NCI-H146 (cell line): ENCODE measurements at regions not wholly inside any gene's neighbourhood (a gene's known extent, or its start where the extent isn't known, plus 50 kb on each side); places are given as distances from the start of the nearest gene placed in this dataset.

ENCODE experiments used
- DNase-seq: peaks from one replicate; lab custom pipeline; 2025; lab: John Stamatoyannopoulos, UW

- DNase-seq: no peak
Measured at GRCh38 chr16:85258166-85258565, 145.9 kb upstream of the CIBAR2 start.

- no peak for DNase-seq
Measured at GRCh38 chr16:85258629-85259028, 146.4 kb upstream of the CIBAR2 start.

- no peak for DNase-seq
Measured at GRCh38 chr16:85259115-85259831, 147.0 kb upstream of the CIBAR2 start.

- DNase-seq: no peak
Measured at GRCh38 chr16:85259832-85260167, 147.5 kb upstream of the CIBAR2 start.

- no peak for DNase-seq
Measured at GRCh38 chr16:85261204-85261603, 148.9 kb upstream of the CIBAR2 start.

- no peak for DNase-seq
Measured at GRCh38 chr16:85261657-85262557, 149.6 kb upstream of the CIBAR2 start.

GRCh38 chr16:85262558-85263238, 150.4 kb upstream of the CIBAR2 start:
- DNase-seq: no peak

DNA sequence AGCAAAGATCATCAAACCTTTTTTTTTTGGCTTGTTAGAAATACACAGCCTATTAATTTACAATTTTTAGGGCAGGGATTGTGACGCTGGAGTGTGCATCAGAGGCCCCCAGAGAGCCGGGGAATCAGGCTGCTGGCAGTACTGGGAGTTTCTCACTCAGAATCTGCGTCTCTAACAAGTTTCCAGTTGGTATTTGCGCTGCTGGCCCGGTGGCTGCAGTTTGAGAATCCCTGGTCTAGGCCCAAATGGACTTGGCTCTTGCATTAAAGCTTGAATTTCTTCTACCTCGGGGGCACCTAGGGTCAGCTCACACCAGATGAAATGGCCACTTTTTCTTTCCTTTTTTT, 150.9 kb upstream of the CIBAR2 start:
- DNase-seq: no peak

DNA sequence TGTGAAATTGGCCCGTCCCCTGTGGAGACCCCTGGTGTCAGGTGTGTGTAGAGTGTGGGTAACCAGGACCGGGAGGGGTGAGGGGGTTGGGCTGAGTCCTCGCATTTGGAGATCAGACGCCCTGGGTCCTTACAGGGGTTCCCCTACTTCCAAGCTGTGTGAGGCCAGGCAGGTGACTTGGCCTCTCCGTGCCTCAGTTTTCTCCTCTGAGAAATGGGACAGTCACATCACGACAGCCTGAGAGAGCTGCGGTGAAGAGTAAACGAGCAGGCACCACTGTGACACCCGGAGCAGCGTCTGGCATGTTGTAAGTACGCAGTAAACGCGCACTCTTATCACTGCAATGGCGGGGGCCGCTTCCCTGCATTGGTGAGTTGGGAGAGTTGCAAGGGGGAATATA, 152.5 kb upstream of the CIBAR2 start:
- no peak for DNase-seq

DNA sequence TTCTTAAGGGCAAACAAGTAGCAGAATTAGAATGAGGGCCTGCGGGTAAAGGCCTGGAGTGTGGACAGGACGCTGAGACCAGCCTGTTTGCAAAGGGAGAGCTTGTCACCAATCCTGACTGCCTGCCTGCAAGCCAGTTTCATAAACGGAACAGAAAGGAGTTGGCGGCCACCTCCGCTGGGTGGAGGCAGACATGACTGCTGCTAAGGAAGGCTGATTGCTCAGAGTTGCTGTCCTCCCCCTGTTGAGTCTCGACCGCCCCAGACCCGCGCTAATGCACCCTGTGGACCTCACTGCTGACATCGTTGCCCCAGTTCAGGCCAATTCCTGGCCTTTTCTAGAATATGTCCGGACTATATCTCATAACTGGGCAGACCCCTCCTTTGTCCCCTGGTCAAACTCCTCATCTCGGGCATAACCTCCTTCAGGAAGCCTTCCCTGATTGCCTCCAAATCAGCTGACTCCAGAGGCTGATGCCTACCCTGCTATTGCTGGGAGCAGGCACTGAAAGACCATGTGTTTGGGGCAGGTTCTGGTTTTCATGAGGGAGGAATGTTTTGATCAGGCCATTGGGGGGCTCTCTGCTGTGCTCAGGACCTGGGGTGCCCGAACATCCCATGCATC, 153.0 kb upstream of the CIBAR2 start:
- no peak for DNase-seq

- DNase-seq: no peak
Measured at GRCh38 chr16:85265810-85266209, 153.5 kb upstream of the CIBAR2 start.

DNA sequence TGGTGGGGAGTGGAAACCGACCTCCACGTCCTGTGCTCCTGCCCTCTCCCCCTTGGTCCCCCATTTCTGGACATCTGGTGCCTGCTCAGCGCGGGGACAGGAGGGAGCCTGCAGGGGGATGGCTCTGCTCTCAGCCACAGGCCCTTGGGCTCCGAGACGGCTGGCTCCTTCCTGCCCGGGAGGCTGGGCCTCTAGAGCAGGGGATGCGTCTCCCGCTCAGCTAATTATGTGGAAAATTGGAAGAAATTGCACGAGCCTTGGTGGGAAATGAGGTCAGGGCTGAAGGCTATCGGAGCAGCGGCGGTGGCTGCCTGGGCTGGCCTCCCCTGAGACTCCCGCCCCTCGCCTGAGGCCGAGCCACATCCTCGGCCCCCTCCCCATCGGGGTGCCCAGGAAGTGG, 154.6 kb upstream of the CIBAR2 start:
- DNase-seq: no peak

DNA sequence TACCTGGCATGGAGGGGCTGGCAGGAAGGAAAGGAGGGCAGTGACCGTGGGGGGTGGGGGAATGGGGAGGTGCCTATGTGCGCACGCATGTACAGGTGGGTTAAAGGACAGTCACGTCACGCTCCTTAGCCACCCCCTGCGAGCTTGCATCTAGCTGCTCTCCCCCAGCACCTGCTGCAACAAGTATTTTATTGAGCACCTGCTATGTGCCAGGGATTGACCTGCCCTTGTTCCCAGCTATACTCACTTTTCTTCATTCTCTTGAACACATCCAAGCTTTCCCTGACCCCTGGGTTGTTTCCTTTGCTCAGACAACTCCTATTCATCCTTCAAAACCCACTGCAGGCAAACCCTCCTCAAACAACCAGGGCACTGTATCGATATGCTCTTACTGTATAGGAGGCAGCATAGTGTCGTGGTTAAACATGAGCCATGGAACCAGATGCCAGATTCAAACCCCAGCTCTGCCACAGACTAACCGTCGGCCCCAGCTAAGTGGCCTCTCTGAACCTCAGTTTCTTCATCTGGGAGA, 155.2 kb upstream of the CIBAR2 start:
- no peak for DNase-seq

- no peak for DNase-seq
Measured at GRCh38 chr16:85269165-85269564, 156.9 kb upstream of the CIBAR2 start.

GRCh38 chr16:85270374-85270773, 158.1 kb upstream of the CIBAR2 start:
- DNase-seq: no peak

DNA sequence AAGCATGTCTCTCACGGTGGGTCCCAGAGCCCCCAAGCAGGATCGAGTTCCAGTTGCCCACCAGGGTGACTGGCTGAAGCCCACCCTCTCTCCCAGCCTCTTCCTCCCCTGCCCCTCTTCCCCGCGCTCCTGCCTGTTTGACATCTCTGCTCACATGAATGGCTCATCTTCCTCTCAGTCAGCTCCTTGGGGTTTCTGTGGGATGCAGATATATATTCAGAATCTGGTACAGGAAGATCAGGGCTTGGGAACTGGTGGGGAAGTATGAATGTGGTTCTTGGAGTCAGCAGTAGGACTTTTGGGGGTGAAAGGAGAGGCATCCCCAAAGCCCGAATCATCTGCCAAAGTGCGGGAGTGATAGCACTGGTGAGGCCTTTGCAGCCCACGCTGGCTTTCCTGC, 158.9 kb upstream of the CIBAR2 start:
- DNase-seq: no peak

GRCh38 chr16:85273293-85273692, 161.0 kb upstream of the CIBAR2 start:
- DNase-seq: no peak

DNA sequence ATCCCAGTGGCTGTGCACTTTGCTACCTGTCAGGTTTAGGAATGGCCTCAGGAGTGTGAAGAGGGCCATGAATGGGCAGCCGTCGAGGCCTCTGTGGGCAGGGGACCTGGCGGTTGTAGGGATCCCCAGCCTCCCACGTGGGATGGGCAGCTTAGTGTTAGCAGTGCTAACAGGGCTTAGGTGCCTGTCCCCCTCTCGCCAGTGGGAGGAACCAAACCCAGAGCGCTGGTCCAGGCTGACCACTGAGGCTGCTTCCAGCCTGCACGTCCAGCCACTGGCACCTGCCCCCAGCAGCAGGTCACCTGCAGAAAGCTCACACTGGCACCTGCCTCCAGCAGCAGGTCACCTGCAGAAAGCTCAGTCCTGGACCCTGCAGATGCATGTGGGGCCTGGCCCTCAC, 162.2 kb upstream of the CIBAR2 start:
- DNase-seq: peak; percentile 32

DNA sequence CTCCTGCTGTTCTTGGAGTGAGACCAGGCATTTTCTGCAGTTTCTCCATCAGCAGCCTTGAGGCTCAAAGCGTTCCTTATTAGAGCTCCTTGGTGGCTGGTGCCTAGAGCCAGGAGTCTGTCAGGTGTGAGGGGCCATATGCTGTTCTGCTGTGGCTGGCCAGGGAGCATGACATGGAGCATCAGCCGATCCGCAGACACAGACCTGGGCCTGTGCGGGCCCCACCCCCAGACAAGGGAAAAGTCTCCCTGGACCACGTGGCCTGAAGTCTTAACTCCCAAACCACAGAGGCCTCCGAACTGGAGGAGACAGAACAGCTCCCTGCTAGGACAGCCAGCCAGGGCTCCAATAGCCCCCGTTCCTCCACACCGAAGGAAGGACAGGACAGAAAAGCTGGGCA, 162.7 kb upstream of the CIBAR2 start:
- DNase-seq: no peak

DNA sequence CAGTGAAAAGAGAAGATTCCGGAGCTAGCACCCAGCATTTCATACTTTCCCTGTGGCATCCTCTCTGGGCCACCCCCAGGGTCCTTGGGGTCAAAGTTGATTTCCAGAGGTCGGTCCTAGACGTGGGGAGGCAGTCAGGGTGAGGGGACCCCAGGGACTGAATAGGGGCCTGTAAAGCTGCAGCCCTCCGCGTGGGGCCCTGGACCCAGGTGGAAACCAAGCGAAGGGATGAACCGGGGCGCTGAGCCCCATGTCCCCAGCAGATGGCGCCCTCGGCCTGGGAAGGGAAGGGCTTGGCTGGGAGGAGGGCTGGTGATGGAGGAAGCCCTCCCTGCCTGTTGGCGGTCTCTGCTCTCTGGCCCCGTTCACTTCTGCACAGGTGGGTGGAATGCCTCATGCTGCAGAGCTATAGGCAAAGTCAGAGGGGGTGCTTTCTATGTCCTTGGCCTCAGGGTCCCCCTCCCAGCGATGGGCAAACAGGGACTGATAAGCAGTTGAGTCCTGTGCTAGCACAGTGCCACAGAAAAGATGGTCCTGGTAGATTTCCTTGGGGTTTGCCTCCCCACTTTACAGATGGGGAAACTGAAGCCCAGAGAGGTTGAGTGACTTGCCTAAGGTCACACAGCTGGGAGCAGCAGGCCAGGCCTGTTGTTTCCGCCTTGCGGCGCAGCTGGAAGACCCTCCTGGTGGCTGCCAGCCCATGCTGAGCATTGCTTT, 163.4 kb upstream of the CIBAR2 start:
- DNase-seq: peak; percentile 67

DNA sequence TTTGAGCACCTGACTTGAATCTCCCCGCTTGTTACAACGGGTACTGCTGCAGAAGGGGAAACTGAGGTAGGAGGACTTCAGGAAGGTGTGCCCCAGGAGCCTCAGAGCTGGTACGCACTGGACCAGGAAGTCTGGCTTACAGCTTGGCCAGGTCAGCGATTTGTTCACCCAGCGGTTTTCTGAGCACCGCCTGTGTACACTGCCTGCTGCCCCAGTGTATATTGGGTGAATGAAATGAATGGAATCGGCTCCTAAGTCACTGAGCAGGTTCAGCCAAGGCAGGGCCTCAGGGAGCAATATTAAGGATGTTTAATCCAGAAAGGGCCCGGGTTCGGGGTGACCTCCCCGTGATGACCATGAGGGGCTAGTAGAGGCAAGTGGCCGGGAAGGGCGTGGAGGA, 164.0 kb upstream of the CIBAR2 start:
- DNase-seq: no peak

DNA sequence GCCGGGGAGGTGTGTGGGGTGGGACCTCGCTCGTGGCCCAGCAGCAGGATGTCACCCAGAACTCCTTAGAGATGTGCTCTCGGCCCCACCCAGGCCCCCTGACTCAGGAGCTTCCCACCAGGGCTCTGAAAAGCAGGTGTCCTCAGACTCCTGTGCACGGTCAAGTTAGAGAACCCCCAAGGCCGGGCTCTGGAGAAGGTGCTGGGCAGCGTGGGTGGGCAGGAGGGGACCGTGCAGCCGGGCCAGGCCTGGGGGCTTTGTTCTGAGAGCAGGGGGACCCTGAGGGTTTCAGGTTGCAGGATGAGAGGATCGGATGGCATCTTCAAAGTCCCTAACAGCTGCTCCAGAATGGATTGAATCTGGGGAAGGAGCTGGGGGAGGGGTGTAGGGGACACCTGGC, 164.4 kb upstream of the CIBAR2 start:
- no peak for DNase-seq
